IPS DF 6.9 (cell line): ENCODE measurements at regions not wholly inside any gene's neighbourhood (a gene's known extent, or its start where the extent isn't known, plus 50 kb on each side); places are given as distances from the start of the nearest gene placed in this dataset.

Experiments used
- DNase-seq: peaks from one replicate; pipeline ENCODE4 v3.0.0-alpha.2; 2013; ENCODE audit warnings: low read depth, low spot score
- H3K27ac ChIP-seq: one replicate; pipeline ENCODE4 v1.5.1; 2013; ENCODE audit warnings: low read length, control low read depth
- H3K27me3 ChIP-seq: 2 replicates; pipeline ENCODE4 v1.6.1; 2013; ENCODE audit warnings: mild to moderate bottlenecking, low read length; ENCODE audit not compliant: control insufficient read depth, insufficient read depth
- H3K36me3 ChIP-seq: 2 replicates; pipeline ENCODE4 v1.6.1; 2013; ENCODE audit warnings: low read length; ENCODE audit not compliant: control insufficient read depth, insufficient read depth
- H3K4me1 ChIP-seq: 2 replicates; pipeline ENCODE4 v1.6.1; 2013; ENCODE audit warnings: low read length; ENCODE audit not compliant: control insufficient read depth, insufficient read depth
- H3K4me3 ChIP-seq: 2 replicates; pipeline ENCODE4 v1.5.1; 2013; ENCODE audit warnings: mild to moderate bottlenecking, low read length
- H3K9me3 ChIP-seq: 2 replicates; pipeline ENCODE4 v1.6.1; 2013; ENCODE audit warnings: low read length, inconsistent platforms; ENCODE audit not compliant: control insufficient read depth, insufficient read depth
- WGBS: extraction: QIAGEN DNeasy Blood & Tissue Kit; methylation state at CpG from one replicate; pipeline ENCODE4 v1.1.7; 2013; ENCODE audit warnings: mixed read lengths, missing lambda C conversion rate; ENCODE audit not compliant: insufficient read length, insufficient coverage; 5-methylcytosine and 5-hydroxymethylcytosine counted together

GRCh38 chr3:106714400-106714799, 662.8 kb upstream of the CCDC54 start:
- Histone ChIP-seq H3K9me3 (no peaks in the 10 kb centered on the region), H3K27me3 (no peaks in the 10 kb centered on the region), H3K4me3 (no peak overlapping the region), H3K4me1 (no peaks in the 10 kb centered on the region), H3K27ac (no peak overlapping the region), H3K36me3 (no peaks in the 10 kb centered on the region)
- no peak for DNase-seq

GRCh38 chr3:106715286-106715685, 662.0 kb upstream of the CCDC54 start:
- no peak overlapping the region for H3K27ac ChIP-seq
- H3K27me3 ChIP-seq = no peaks in the 10 kb centered on the region
- no peaks in the 10 kb centered on the region for H3K4me1 ChIP-seq
- no peak for DNase-seq
- no peak overlapping the region for H3K4me3 ChIP-seq
- WGBS = no CpG with 5 or more reads among the region's 3 CpGs
- H3K36me3 ChIP-seq = no peaks in the 10 kb centered on the region
- H3K9me3 ChIP-seq = no peaks in the 10 kb centered on the region

GRCh38 chr3:106717178-106717780, 660.0 kb upstream of the CCDC54 start:
- Histone ChIP-seq H3K4me3 (no peak overlapping the region), H3K36me3 (no peaks in the 10 kb centered on the region), H3K27me3 (no peaks in the 10 kb centered on the region), H3K27ac (no peak overlapping the region), H3K9me3 (no peaks in the 10 kb centered on the region), H3K4me1 (no peaks in the 10 kb centered on the region)
- DNase-seq = no peak
- no CpG with 5 or more reads among the region's 1 CpG for WGBS

- Histone ChIP-seq H3K27me3 (no peaks in the 10 kb centered on the region), H3K27ac (no peak overlapping the region), H3K9me3 (no peaks in the 10 kb centered on the region), H3K4me3 (no peak overlapping the region), H3K4me1 (no peaks in the 10 kb centered on the region), H3K36me3 (no peaks in the 10 kb centered on the region)
- DNase-seq = no peak
These were observed 658.2 kb upstream of the CCDC54 start for GRCh38 chr3:106719077-106719476.

GRCh38 chr3:106719583-106719982, 657.7 kb upstream of the CCDC54 start:
- Histone ChIP-seq H3K27me3 (no peaks in the 10 kb centered on the region), H3K36me3 (no peaks in the 10 kb centered on the region), H3K4me1 (no peaks in the 10 kb centered on the region), H3K4me3 (no peak overlapping the region), H3K9me3 (no peaks in the 10 kb centered on the region), H3K27ac (no peak overlapping the region)
- no peak for DNase-seq
- no CpG with 5 or more reads among the region's 2 CpGs for WGBS

- no peaks in the 10 kb centered on the region for H3K9me3 ChIP-seq
- H3K4me3 ChIP-seq = no peak overlapping the region
- no peak overlapping the region for H3K27ac ChIP-seq
- H3K4me1 ChIP-seq = no peaks in the 10 kb centered on the region
- WGBS = no CpG with 5 or more reads among the region's 9 CpGs
- H3K36me3 ChIP-seq = no peaks in the 10 kb centered on the region
- no peak for DNase-seq
- no peaks in the 10 kb centered on the region for H3K27me3 ChIP-seq
These were observed 656.7 kb upstream of the CCDC54 start for GRCh38 chr3:106720510-106720909.

- no peak overlapping the region for H3K4me3 ChIP-seq
- H3K27ac ChIP-seq = no peak overlapping the region
- H3K9me3 ChIP-seq = no peaks in the 10 kb centered on the region
- no peak for DNase-seq
- H3K4me1 ChIP-seq = no peaks in the 10 kb centered on the region; the same call in 1 of the 2 replicates
- no peaks in the 10 kb centered on the region for H3K27me3 ChIP-seq
- no peaks in the 10 kb centered on the region for H3K36me3 ChIP-seq
- no CpG with 5 or more reads among the region's 3 CpGs for WGBS
These were observed 651.7 kb upstream of the CCDC54 start for GRCh38 chr3:106725566-106725965.

GRCh38 chr3:106728315-106729098, 648.7 kb upstream of the CCDC54 start:
- Histone ChIP-seq H3K27me3 (no peaks in the 10 kb centered on the region), H3K4me3 (no peak overlapping the region), H3K27ac (no peak overlapping the region), H3K9me3 (no peaks in the 10 kb centered on the region), H3K36me3 (no peaks in the 10 kb centered on the region), H3K4me1 (no peaks in the 10 kb centered on the region; the same call in 1 of the 2 replicates)
- no peak for DNase-seq
- WGBS = no CpG with 5 or more reads among the region's 5 CpGs

GRCh38 chr3:106729481-106729880, 647.8 kb upstream of the CCDC54 start:
- Histone ChIP-seq H3K27me3 (no peaks in the 10 kb centered on the region), H3K27ac (no peak overlapping the region)
- WGBS = 100% methylated on average over 1 of the region's 1 CpG

GRCh38 chr3:106731230-106731629, 646.0 kb upstream of the CCDC54 start:
- H3K36me3 ChIP-seq = no peaks in the 10 kb centered on the region
- no peak for DNase-seq
- whole genome bisulfite sequencing = no CpG with 5 or more reads among the region's 2 CpGs
- H3K4me3 ChIP-seq = no peak overlapping the region
- no peaks in the 10 kb centered on the region for H3K27me3 ChIP-seq
- H3K9me3 ChIP-seq = no peaks in the 10 kb centered on the region
- H3K27ac ChIP-seq = no peak overlapping the region
- H3K4me1 ChIP-seq = no peaks in the 10 kb centered on the region; the same call in 1 of the 2 replicates

More at GRCh38 chr3:106729481-106729880, 647.8 kb upstream of the CCDC54 start:
- Histone ChIP-seq H3K9me3 (no peaks in the 10 kb centered on the region), H3K4me3 (no peak overlapping the region), H3K4me1 (no peaks in the 10 kb centered on the region; the same call in 1 of the 2 replicates), H3K36me3 (no peaks in the 10 kb centered on the region)
- DNase-seq = no peak

GRCh38 chr3:106734712-106735111, 642.5 kb upstream of the CCDC54 start:
- no peaks in the 10 kb centered on the region for H3K27me3 ChIP-seq
- WGBS = no CpG with 5 or more reads among the region's 1 CpG

More at GRCh38 chr3:106734712-106735111, 642.5 kb upstream of the CCDC54 start:
- Histone ChIP-seq H3K36me3 (no peaks in the 10 kb centered on the region), H3K9me3 (no peaks in the 10 kb centered on the region), H3K27ac (no peak overlapping the region), H3K4me3 (no peak overlapping the region), H3K4me1 (no peaks in the 10 kb centered on the region)
- no peak for DNase-seq
